ENCODE measurements at regions not wholly inside any gene's neighbourhood (a gene's known extent, or its start where the extent isn't known, plus 50 kb on each side); places are given as distances from the start of the nearest gene placed in this dataset.

- no peak for TF ChIP-seq CTCF (conservative IDR thresholded peaks at IDR 0.05)
- H3K27ac ChIP-seq: no peak overlapping the region
Observed at GRCh38 chr6:78268591-78269452, 598.5 kb upstream of the IRAK1BP1 start.

GRCh38 chr6:78300885-78301284, 566.5 kb upstream of the IRAK1BP1 start:
- H3K27ac ChIP-seq: no peak overlapping the region
- no peak for TF ChIP-seq CTCF (conservative IDR thresholded peaks at IDR 0.05)

- no peak for TF ChIP-seq CTCF (conservative IDR thresholded peaks at IDR 0.05)
- H3K27ac ChIP-seq: no peak overlapping the region
Observed at GRCh38 chr6:78302411-78302810, 564.9 kb upstream of the IRAK1BP1 start.

- peak; percentile 21; the same call in 1 of the 2 replicates for TF ChIP-seq CTCF (conservative IDR thresholded peaks at IDR 0.05)
- H3K27ac ChIP-seq: no peak overlapping the region
Observed at GRCh38 chr6:78308025-78308424, 559.3 kb upstream of the IRAK1BP1 start.

- no peak overlapping the region for H3K27ac ChIP-seq
- no peak for TF ChIP-seq CTCF (conservative IDR thresholded peaks at IDR 0.05)
Observed at GRCh38 chr6:78322068-78322845, 545.1 kb upstream of the IRAK1BP1 start.

- TF ChIP-seq CTCF (conservative IDR thresholded peaks at IDR 0.05): no peak
- H3K27ac ChIP-seq: no peak overlapping the region
Observed at GRCh38 chr6:78324213-78324612, 543.1 kb upstream of the IRAK1BP1 start.

- TF ChIP-seq CTCF (conservative IDR thresholded peaks at IDR 0.05): no peak
- no peak overlapping the region for H3K27ac ChIP-seq
Observed at GRCh38 chr6:78340755-78341154, 526.6 kb upstream of the IRAK1BP1 start.
